NT2/D1 (cell line): ENCODE measurements at regions not wholly inside any gene's neighbourhood (a gene's known extent, or its start where the extent isn't known, plus 50 kb on each side); places are given as distances from the start of the nearest gene placed in this dataset.

ENCODE experiments used
- YY1 ChIP-seq: IDR thresholded peaks from 2 replicates; pipeline ENCODE4 v1.6.1; 2011; ENCODE audit not compliant: insufficient read length, insufficient read depth
- ZNF274 ChIP-seq: IDR thresholded peaks from 2 replicates; pipeline ENCODE4 v1.6.1; 2011; ENCODE audit warnings: mild to moderate bottlenecking, low read depth, low read length

DNA sequence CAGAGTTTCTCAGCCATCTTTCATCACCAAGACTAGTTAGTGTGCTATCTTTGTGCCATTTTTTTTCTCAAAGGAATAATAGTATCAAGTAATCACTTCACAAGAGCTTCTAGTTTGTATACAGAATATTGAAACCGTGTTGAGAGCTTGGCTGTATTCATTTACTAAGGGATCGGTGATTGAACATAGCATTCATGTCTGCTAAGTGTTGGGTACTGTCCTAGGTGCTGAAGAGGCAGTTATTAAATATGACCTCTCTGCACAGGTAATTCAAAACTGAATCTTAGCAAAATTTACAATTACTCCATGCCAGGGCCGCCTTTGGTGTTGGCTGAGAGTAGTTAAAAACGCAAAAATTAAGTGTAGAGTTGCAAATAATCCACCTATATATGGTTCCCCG is 355.3 kb upstream of the RORA start:
- no peak for TF ChIP-seq ZNF274
- TF ChIP-seq YY1 = no peak
